Activated T-cell treated with anti-CD3 and anti-CD28 coated beads, Interleukin-2, amount 50 U/mL, for 72 hours (primary cell): ENCODE measurements at regions not wholly inside any gene's neighbourhood (a gene's known extent, or its start where the extent isn't known, plus 50 kb on each side); places are given as distances from the start of the nearest gene placed in this dataset.

ENCODE experiments used
- ATAC-seq, 2 donors: fragments of 150-1000 bp; cut with Tn5 transposase; replicated peaks in 1 of 2; 2 replicates each; pipeline ENCODE4 v1.10.0; 2021; ENCODE audit warnings: moderate library complexity in 2 of 2, mild to moderate bottlenecking in 1 of 2
- DNase-seq, 2 donors: peaks; one replicate each; pipeline ENCODE4 v3.0.0; 2021 to 2022; ENCODE audit warnings: mixed read lengths in 1 of 2
- H3K27ac Mint-ChIP-seq: one replicate; pipeline ENCODE4 v1.8.0; 2022; ENCODE audit warnings: mild to moderate bottlenecking, moderate library complexity, mixed read lengths
- H3K27me3 Mint-ChIP-seq: one replicate; pipeline ENCODE4 v1.8.0; 2022; ENCODE audit warnings: low read depth, mixed read lengths
- H3K36me3 Mint-ChIP-seq, 2 donors: one replicate each; pipeline ENCODE4 v1.8.0; 2022; ENCODE audit warnings: mixed read lengths in 2 of 2, mild to moderate bottlenecking in 1 of 2; ENCODE audit not compliant: insufficient read depth in 2 of 2
- H3K4me1 Mint-ChIP-seq: one replicate; pipeline ENCODE4 v1.8.0; 2022; ENCODE audit warnings: low read depth, mixed read lengths
- H3K4me3 Mint-ChIP-seq, 2 donors: one replicate each; pipeline ENCODE4 v1.8.0; 2022; ENCODE audit warnings: mild to moderate bottlenecking in 2 of 2, mixed read lengths in 2 of 2, moderate library complexity in 2 of 2
- H3K9me3 Mint-ChIP-seq, 2 donors: one replicate each; pipeline ENCODE4 v1.8.0; 2022; ENCODE audit warnings: mixed read lengths in 2 of 2

GRCh38 chrX:38856670-38857265 is 55.5 kb downstream of the MID1IP1 start:
- Mint-ChIP-seq H3K36me3 (no peaks in the 10 kb centered on the region), H3K27me3 (peaks cover 13% of the 10 kb centered on the region), H3K27ac (no peak overlapping the region), H3K4me1 (peaks cover 19% of the 10 kb centered on the region), H3K9me3 (no peaks in the 10 kb centered on the region), H3K4me3 (no peak overlapping the region)
- DNase-seq (no peak), ATAC-seq (no peak)

GRCh38 chrX:38857736-38858523 is 56.7 kb downstream of the MID1IP1 start:
- H3K36me3 Mint-ChIP-seq, result no peaks in the 10 kb centered on the region
- H3K27ac Mint-ChIP-seq, result no peak overlapping the region
- H3K4me3 Mint-ChIP-seq, result no peak overlapping the region
- no peaks in the 10 kb centered on the region for H3K9me3 Mint-ChIP-seq
- H3K27me3 Mint-ChIP-seq, result peaks cover 13% of the 10 kb centered on the region
- H3K4me1 Mint-ChIP-seq, result peaks cover 19% of the 10 kb centered on the region
- DNase-seq (no peak), ATAC-seq (no peak)

- Mint-ChIP-seq H3K27me3 (peaks cover 13% of the 10 kb centered on the region), H3K27ac (no peak overlapping the region), H3K36me3 (no peaks in the 10 kb centered on the region), H3K4me1 (peaks cover 19% of the 10 kb centered on the region), H3K9me3 (no peaks in the 10 kb centered on the region), H3K4me3 (no peak overlapping the region)
- ATAC-seq, result peak; percentile 58
- DNase-seq, result no peak
Observed at GRCh38 chrX:38859602-38860001, 58.3 kb downstream of the MID1IP1 start.

- Mint-ChIP-seq H3K4me1 (peaks cover 19% of the 10 kb centered on the region), H3K9me3 (no peaks in the 10 kb centered on the region), H3K4me3 (peak overlapping the region; percentile 7 to 47), H3K27ac (peak overlapping the region; percentile 31), H3K36me3 (no peaks in the 10 kb centered on the region), H3K27me3 (peaks cover 13% of the 10 kb centered on the region)
- peak; percentile 2 to 30 for DNase-seq
- peak; percentile 85 to 86 for ATAC-seq
Observed at GRCh38 chrX:38860106-38861013, 59.1 kb downstream of the MID1IP1 start.

- no peak overlapping the region for H3K27ac Mint-ChIP-seq
Observed at GRCh38 chrX:38861489-38861888, 60.2 kb downstream of the MID1IP1 start.

GRCh38 chrX:38862100-38862499 is 60.8 kb downstream of the MID1IP1 start:
- no peaks in the 10 kb centered on the region for H3K36me3 Mint-ChIP-seq
- DNase-seq, result no peak
- no peak overlapping the region for H3K27ac Mint-ChIP-seq
- no peak overlapping the region for H3K4me3 Mint-ChIP-seq
- peaks cover 14% of the 10 kb centered on the region for H3K4me1 Mint-ChIP-seq
- no peaks in the 10 kb centered on the region for H3K9me3 Mint-ChIP-seq
- H3K27me3 Mint-ChIP-seq, result peaks cover 13% of the 10 kb centered on the region
- ATAC-seq, result no peak

More at GRCh38 chrX:38861489-38861888, 60.2 kb downstream of the MID1IP1 start:
- H3K9me3 Mint-ChIP-seq, result no peaks in the 10 kb centered on the region
- H3K4me3 Mint-ChIP-seq, result no peak overlapping the region
- H3K36me3 Mint-ChIP-seq, result no peaks in the 10 kb centered on the region
- H3K27me3 Mint-ChIP-seq, result peaks cover 13% of the 10 kb centered on the region
- DNase-seq, result no peak
- ATAC-seq, result no peak
- H3K4me1 Mint-ChIP-seq, result peaks cover 19% of the 10 kb centered on the region

- DNase-seq, result no peak
- ATAC-seq, result no peak
- Mint-ChIP-seq H3K27ac (no peak overlapping the region), H3K9me3 (no peaks in the 10 kb centered on the region), H3K36me3 (no peaks in the 10 kb centered on the region), H3K4me3 (no peak overlapping the region), H3K4me1 (peaks cover 12% of the 10 kb centered on the region), H3K27me3 (no peaks in the 10 kb centered on the region)
Observed at GRCh38 chrX:38864165-38864564, 62.9 kb downstream of the MID1IP1 start.

- no peak for DNase-seq
- no peaks in the 10 kb centered on the region for H3K27me3 Mint-ChIP-seq
Observed at GRCh38 chrX:38868321-38868720, 67.1 kb downstream of the MID1IP1 start.

GRCh38 chrX:38868941-38869401 is 67.7 kb downstream of the MID1IP1 start:
- no peak overlapping the region for H3K4me3 Mint-ChIP-seq
- H3K36me3 Mint-ChIP-seq, result no peaks in the 10 kb centered on the region
- ATAC-seq (no peak), DNase-seq (no peak)
- no peak overlapping the region for H3K27ac Mint-ChIP-seq
- no peaks in the 10 kb centered on the region for H3K4me1 Mint-ChIP-seq
- no peaks in the 10 kb centered on the region for H3K27me3 Mint-ChIP-seq
- H3K9me3 Mint-ChIP-seq, result no peaks in the 10 kb centered on the region

More at GRCh38 chrX:38868321-38868720, 67.1 kb downstream of the MID1IP1 start:
- H3K9me3 Mint-ChIP-seq, result no peaks in the 10 kb centered on the region
- H3K4me3 Mint-ChIP-seq, result no peak overlapping the region
- no peak overlapping the region for H3K27ac Mint-ChIP-seq
- no peaks in the 10 kb centered on the region for H3K4me1 Mint-ChIP-seq
- no peak for ATAC-seq
- H3K36me3 Mint-ChIP-seq, result no peaks in the 10 kb centered on the region

GRCh38 chrX:38870361-38870895 is 69.2 kb downstream of the MID1IP1 start:
- DNase-seq (no peak), ATAC-seq (no peak)
- Mint-ChIP-seq H3K27me3 (no peaks in the 10 kb centered on the region), H3K27ac (no peak overlapping the region), H3K4me3 (no peak overlapping the region), H3K4me1 (no peaks in the 10 kb centered on the region), H3K9me3 (no peaks in the 10 kb centered on the region), H3K36me3 (no peaks in the 10 kb centered on the region)

GRCh38 chrX:38871129-38872029 is 70.1 kb downstream of the MID1IP1 start:
- no peaks in the 10 kb centered on the region for H3K9me3 Mint-ChIP-seq
- ATAC-seq (no peak), DNase-seq (no peak)
- H3K36me3 Mint-ChIP-seq, result no peaks in the 10 kb centered on the region
- no peaks in the 10 kb centered on the region for H3K4me1 Mint-ChIP-seq
- H3K27ac Mint-ChIP-seq, result no peak overlapping the region
- no peak overlapping the region for H3K4me3 Mint-ChIP-seq
- H3K27me3 Mint-ChIP-seq, result no peaks in the 10 kb centered on the region

- Mint-ChIP-seq H3K9me3 (peaks cover 0 to 1% of the 10 kb centered on the region in 2 donors), H3K36me3 (no peaks in the 10 kb centered on the region), H3K4me1 (peaks cover 18% of the 10 kb centered on the region), H3K4me3 (no peak overlapping the region), H3K27me3 (peaks cover 5% of the 10 kb centered on the region), H3K27ac (no peak overlapping the region)
- DNase-seq (no peak), ATAC-seq (no peak)
Observed at GRCh38 chrX:38877366-38877765, 76.1 kb downstream of the MID1IP1 start.
